Stimulated activated memory B cell treated with anti-CD40 and anti-IgM and Interleukin-4, amounts not matched to agents 10 μg/mL and 1 μg/mL and 100 μg/mL, for 72 hours (primary cell): ENCODE measurements at regions not wholly inside any gene's neighbourhood (a gene's known extent, or its start where the extent isn't known, plus 50 kb on each side); places are given as distances from the start of the nearest gene placed in this dataset.
A peak's percentile ranks its signal among the peaks of the same experiment; 100 is the strongest.
"Not testable (repeated sequence)": the region's sequence is repeated elsewhere in the genome, so short reads cannot be mapped to it uniquely, and the experiment has no call there.

ENCODE experiments used
- ATAC-seq: fragments of 150-1000 bp; cut with Tn5 transposase; 2 replicates; pipeline ENCODE4 v1.10.0; 2021
- H3K27ac Mint-ChIP-seq: one replicate; pipeline ENCODE4 v1.8.0; 2022; ENCODE audit warnings: mild to moderate bottlenecking, mixed read lengths
- H3K27me3 Mint-ChIP-seq: one replicate; pipeline ENCODE4 v1.8.0; 2022; ENCODE audit warnings: mixed read lengths
- H3K36me3 Mint-ChIP-seq: one replicate; pipeline ENCODE4 v1.8.0; 2022; ENCODE audit warnings: mixed read lengths
- H3K4me1 Mint-ChIP-seq: one replicate; pipeline ENCODE4 v1.8.0; 2022; ENCODE audit warnings: mixed read lengths
- H3K4me3 Mint-ChIP-seq: one replicate; pipeline ENCODE4 v1.8.0; 2022; ENCODE audit warnings: mild to moderate bottlenecking, moderate library complexity, mixed read lengths
- H3K9me3 Mint-ChIP-seq: one replicate; pipeline ENCODE4 v1.8.0; 2022; ENCODE audit warnings: mixed read lengths

DNA sequence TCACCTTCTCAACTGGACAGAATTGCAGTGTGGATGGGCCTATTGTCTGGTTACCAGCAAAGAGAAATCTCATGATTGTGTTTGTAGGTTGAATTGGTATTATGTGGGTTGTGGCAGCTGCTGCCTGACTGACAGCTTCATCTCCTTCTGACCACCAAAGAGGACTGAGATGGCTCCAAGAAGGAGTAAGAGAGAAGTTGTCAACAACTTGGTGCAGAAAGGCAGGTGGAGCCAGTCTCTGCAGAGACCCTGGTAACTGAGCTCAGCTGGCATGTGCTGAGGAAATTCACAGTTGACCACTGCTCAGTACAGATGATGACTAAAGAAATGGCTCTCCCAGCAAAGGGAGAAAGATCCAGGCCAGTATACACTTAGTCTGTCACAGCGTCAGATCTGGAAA lies 240.0 kb upstream of the AMIGO2 start:
- peaks cover 32% of the 10 kb centered on the region for H3K4me1 Mint-ChIP-seq
- H3K9me3 Mint-ChIP-seq = no peaks in the 10 kb centered on the region
- no peaks in the 10 kb centered on the region for H3K36me3 Mint-ChIP-seq
- ATAC-seq = no peak
- H3K27me3 Mint-ChIP-seq = no peaks in the 10 kb centered on the region
- H3K27ac Mint-ChIP-seq = peak overlapping the region; percentile 88
- no peak overlapping the region for H3K4me3 Mint-ChIP-seq

GRCh38 chr12:47318963-47319362 lies 239.2 kb upstream of the AMIGO2 start:
- Mint-ChIP-seq H3K27ac (peak overlapping the region; percentile 88), H3K27me3 (no peaks in the 10 kb centered on the region), H3K4me3 (no peak overlapping the region), H3K9me3 (no peaks in the 10 kb centered on the region), H3K36me3 (no peaks in the 10 kb centered on the region), H3K4me1 (peaks cover 39% of the 10 kb centered on the region)
- ATAC-seq = peak; percentile 71

GRCh38 chr12:47317175-47317915 lies 237.6 kb upstream of the AMIGO2 start:
- Mint-ChIP-seq H3K4me3 (peak overlapping the region; percentile 66), H3K4me1 (peaks cover 56% of the 10 kb centered on the region), H3K9me3 (no peaks in the 10 kb centered on the region), H3K36me3 (no peaks in the 10 kb centered on the region), H3K27ac (peak overlapping the region; percentile 88), H3K27me3 (no peaks in the 10 kb centered on the region)
- ATAC-seq = no peak

GRCh38 chr12:47316609-47317049 lies 236.9 kb upstream of the AMIGO2 start:
- H3K27me3 Mint-ChIP-seq = no peaks in the 10 kb centered on the region
- peaks cover 59% of the 10 kb centered on the region for H3K4me1 Mint-ChIP-seq
- no peak overlapping the region for H3K4me3 Mint-ChIP-seq
- no peaks in the 10 kb centered on the region for H3K36me3 Mint-ChIP-seq
- peaks cover 1% of the 10 kb centered on the region for H3K9me3 Mint-ChIP-seq
- no peak for ATAC-seq
- H3K27ac Mint-ChIP-seq = peak overlapping the region; percentile 88

GRCh38 chr12:47314996-47315395 lies 235.2 kb upstream of the AMIGO2 start:
- Mint-ChIP-seq H3K4me3 (no peak overlapping the region), H3K27ac (peak overlapping the region; percentile 70), H3K36me3 (no peaks in the 10 kb centered on the region), H3K4me1 (peaks cover 66% of the 10 kb centered on the region), H3K27me3 (no peaks in the 10 kb centered on the region), H3K9me3 (peaks cover 7% of the 10 kb centered on the region)
- no peak for ATAC-seq

GRCh38 chr12:47312808-47313426 lies 233.2 kb upstream of the AMIGO2 start:
- no peaks in the 10 kb centered on the region for H3K27me3 Mint-ChIP-seq
- H3K4me1 Mint-ChIP-seq = peaks cover 65% of the 10 kb centered on the region
- H3K36me3 Mint-ChIP-seq = peaks cover 9% of the 10 kb centered on the region
- H3K9me3 Mint-ChIP-seq = peaks cover 7% of the 10 kb centered on the region
- peak overlapping the region; percentile 1 for H3K4me3 Mint-ChIP-seq
- peak; percentile 92 for ATAC-seq
- peak overlapping the region; percentile 70 for H3K27ac Mint-ChIP-seq

GRCh38 chr12:47312147-47312546 lies 232.4 kb upstream of the AMIGO2 start:
- Mint-ChIP-seq H3K27me3 (no peaks in the 10 kb centered on the region), H3K36me3 (peaks cover 9% of the 10 kb centered on the region), H3K9me3 (peaks cover 7% of the 10 kb centered on the region), H3K4me1 (peaks cover 66% of the 10 kb centered on the region), H3K27ac (peak overlapping the region; percentile 71), H3K4me3 (no peak overlapping the region)
- no peak for ATAC-seq

GRCh38 chr12:47311568-47311967 lies 231.8 kb upstream of the AMIGO2 start:
- no peak for ATAC-seq
- Mint-ChIP-seq H3K9me3 (peaks cover 7% of the 10 kb centered on the region), H3K36me3 (peaks cover 14% of the 10 kb centered on the region), H3K4me3 (no peak overlapping the region), H3K27ac (peak overlapping the region; percentile 71), H3K27me3 (no peaks in the 10 kb centered on the region), H3K4me1 (peaks cover 66% of the 10 kb centered on the region)

GRCh38 chr12:47311010-47311409 lies 231.3 kb upstream of the AMIGO2 start:
- H3K36me3 Mint-ChIP-seq = peaks cover 18% of the 10 kb centered on the region
- no peak for ATAC-seq

GRCh38 chr12:47308672-47309071 lies 228.9 kb upstream of the AMIGO2 start:
- peaks cover 62% of the 10 kb centered on the region for H3K4me1 Mint-ChIP-seq
- no peaks in the 10 kb centered on the region for H3K27me3 Mint-ChIP-seq
- no peak for ATAC-seq
- peak overlapping the region; percentile 95 for H3K27ac Mint-ChIP-seq
- H3K9me3 Mint-ChIP-seq = peaks cover 9% of the 10 kb centered on the region
- no peak overlapping the region for H3K4me3 Mint-ChIP-seq
- peaks cover 33% of the 10 kb centered on the region for H3K36me3 Mint-ChIP-seq

More at GRCh38 chr12:47311010-47311409, 231.3 kb upstream of the AMIGO2 start:
- peak overlapping the region; percentile 71 for H3K27ac Mint-ChIP-seq
- H3K9me3 Mint-ChIP-seq = peaks cover 7% of the 10 kb centered on the region
- H3K4me1 Mint-ChIP-seq = peaks cover 66% of the 10 kb centered on the region
- H3K27me3 Mint-ChIP-seq = no peaks in the 10 kb centered on the region
- H3K4me3 Mint-ChIP-seq = no peak overlapping the region

- no peaks in the 10 kb centered on the region for H3K27me3 Mint-ChIP-seq
- peak; percentile 94 for ATAC-seq
- H3K27ac Mint-ChIP-seq = peak overlapping the region; percentile 95
- peaks cover 39% of the 10 kb centered on the region for H3K36me3 Mint-ChIP-seq
- H3K4me1 Mint-ChIP-seq = peaks cover 62% of the 10 kb centered on the region
- H3K4me3 Mint-ChIP-seq = peak overlapping the region; percentile 90
- peaks cover 14% of the 10 kb centered on the region for H3K9me3 Mint-ChIP-seq
Measured at GRCh38 chr12:47307680-47308399, 228.1 kb upstream of the AMIGO2 start.

DNA sequence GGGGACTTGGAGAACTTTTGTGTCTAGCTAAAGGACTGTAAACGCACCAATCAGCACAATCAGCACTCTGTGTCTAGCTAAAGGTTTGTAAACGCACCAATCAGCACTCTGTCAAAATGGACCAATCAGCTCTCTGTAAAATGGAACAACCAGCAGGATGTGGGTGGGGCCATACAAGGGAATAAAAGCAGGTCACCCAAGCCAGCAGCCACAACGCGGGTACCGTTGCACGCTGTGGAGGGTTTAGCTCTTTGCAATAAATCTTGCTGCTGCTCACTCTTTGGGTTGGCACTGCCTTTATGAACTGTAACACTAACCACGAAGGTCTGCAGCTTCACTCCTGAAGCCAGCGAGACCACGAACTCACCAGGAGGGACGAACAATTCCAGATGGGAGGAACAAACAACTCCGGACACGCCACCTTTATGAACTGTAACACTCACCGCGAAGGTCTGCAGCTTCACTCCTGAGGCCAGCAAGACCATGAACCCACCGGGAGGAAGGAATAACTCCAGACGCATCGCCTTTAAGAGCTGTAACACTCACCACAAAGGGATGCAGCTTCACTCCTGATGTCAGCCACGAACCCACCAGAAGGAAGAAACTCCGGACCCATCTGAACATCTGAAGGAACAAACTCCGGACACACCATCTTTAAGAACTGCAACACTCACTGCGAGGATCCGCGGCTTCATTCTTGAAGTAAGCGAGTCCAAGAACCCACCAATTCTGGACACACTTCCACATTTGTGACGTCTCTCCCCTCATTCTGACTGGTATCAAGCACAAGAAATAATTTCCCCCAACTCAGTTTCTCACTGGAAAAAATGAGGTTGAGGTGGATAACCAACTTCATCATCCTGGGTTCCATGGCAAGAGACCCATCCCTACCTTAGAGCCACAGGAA lies 227.3 kb upstream of the AMIGO2 start:
- ATAC-seq = peak; percentile 72
- H3K36me3 Mint-ChIP-seq = peaks cover 43% of the 10 kb centered on the region
- peaks cover 64% of the 10 kb centered on the region for H3K4me1 Mint-ChIP-seq
- H3K4me3 Mint-ChIP-seq = peak overlapping the region; percentile 90
- not testable (repeated sequence) for H3K27me3 Mint-ChIP-seq
- H3K27ac Mint-ChIP-seq = peak overlapping the region; percentile 95
- peaks cover 14% of the 10 kb centered on the region for H3K9me3 Mint-ChIP-seq

DNA sequence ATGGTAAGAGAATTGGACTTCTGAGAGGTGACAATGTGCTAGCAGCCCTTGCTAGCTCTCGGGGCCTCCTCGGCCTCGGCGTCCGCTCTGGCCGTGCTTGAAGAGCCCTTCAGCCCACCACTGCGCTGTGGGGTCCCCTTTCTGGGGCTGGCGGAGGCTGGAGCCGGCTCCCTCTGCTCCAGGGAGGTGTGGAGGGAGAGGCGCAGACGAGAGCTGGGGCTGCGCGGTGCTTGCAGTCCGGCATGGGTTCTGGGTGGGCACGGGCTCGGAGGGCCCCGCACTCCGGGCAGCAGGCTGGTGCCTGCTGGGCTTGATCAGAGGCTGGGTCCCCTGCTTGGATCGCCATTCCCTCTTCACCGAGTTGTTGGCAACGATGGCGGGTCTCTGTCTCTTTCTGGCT lies 226.4 kb upstream of the AMIGO2 start:
- H3K36me3 Mint-ChIP-seq = peaks cover 52% of the 10 kb centered on the region
- H3K9me3 Mint-ChIP-seq = peaks cover 11% of the 10 kb centered on the region
- no peak overlapping the region for H3K4me3 Mint-ChIP-seq
- H3K4me1 Mint-ChIP-seq = peaks cover 64% of the 10 kb centered on the region
- no peaks in the 10 kb centered on the region for H3K27me3 Mint-ChIP-seq
- H3K27ac Mint-ChIP-seq = peak overlapping the region; percentile 95
- no peak for ATAC-seq

DNA sequence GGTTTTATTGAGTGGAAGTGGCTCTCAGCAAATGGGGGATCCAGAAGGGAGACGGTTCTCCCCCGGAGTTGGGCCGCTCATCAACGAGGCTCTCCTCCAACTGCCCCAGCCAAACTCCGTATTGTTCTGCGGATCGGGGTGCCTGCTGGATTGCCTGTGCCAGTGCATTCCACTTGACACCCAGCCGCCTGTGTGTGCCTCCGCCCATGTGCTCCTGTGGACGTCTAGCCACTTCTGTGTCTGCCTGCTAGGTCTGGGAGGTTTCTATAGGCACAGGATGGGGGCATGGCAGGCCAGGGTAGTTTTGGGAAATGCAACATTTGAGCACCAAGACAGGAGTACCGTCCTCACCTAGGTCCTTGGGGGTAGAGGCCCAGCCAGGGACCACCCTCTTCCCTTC lies 225.7 kb upstream of the AMIGO2 start:
- peaks cover 7% of the 10 kb centered on the region for H3K9me3 Mint-ChIP-seq
- H3K27ac Mint-ChIP-seq = peak overlapping the region; percentile 95
- no peak overlapping the region for H3K4me3 Mint-ChIP-seq
- no peak for ATAC-seq
- H3K27me3 Mint-ChIP-seq = no peaks in the 10 kb centered on the region
- H3K36me3 Mint-ChIP-seq = peaks cover 52% of the 10 kb centered on the region
- peaks cover 62% of the 10 kb centered on the region for H3K4me1 Mint-ChIP-seq
